DMS 273 (cell line): ENCODE measurements at regions not wholly inside any gene's neighbourhood (a gene's known extent, or its start where the extent isn't known, plus 50 kb on each side); places are given as distances from the start of the nearest gene placed in this dataset.
"Not testable (repeated sequence)": the region's sequence is repeated elsewhere in the genome, so short reads cannot be mapped to it uniquely, and the experiment has no call there.

Experiments
- DNase-seq: peaks from one replicate; lab custom pipeline; 2025; ENCODE audit not compliant: unreplicated experiment; lab: John Stamatoyannopoulos, UW

DNA sequence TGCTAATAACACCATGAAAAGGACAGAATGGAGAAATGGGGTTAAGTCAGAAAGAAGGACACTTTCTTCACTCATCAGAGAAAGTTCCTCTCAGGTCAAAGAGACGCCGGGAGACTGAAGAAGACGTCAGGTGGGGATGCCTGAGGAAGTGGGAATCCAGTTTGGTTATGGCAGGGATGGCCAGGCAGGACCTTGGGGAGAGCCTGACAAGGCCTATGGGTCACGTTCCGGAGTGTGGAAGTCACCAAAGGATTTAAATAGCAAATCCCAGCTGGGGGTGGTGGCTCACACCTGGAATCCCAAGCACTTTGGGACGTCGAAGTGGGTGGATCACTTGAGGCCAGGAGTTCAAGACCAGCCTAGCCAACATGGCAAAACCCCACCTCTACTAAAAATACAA, 432.7 kb upstream of the SMIM21 start:
- DNase-seq, result no peak

GRCh38 chr18:75859533-75859932, 432.0 kb upstream of the SMIM21 start:
- DNase-seq, result no peak

GRCh38 chr18:75858754-75859153, 431.3 kb upstream of the SMIM21 start:
- DNase-seq, result no peak

GRCh38 chr18:75857558-75857957, 430.1 kb upstream of the SMIM21 start:
- DNase-seq, result no peak

GRCh38 chr18:75854808-75855207, 427.3 kb upstream of the SMIM21 start:
- no peak for DNase-seq

DNA sequence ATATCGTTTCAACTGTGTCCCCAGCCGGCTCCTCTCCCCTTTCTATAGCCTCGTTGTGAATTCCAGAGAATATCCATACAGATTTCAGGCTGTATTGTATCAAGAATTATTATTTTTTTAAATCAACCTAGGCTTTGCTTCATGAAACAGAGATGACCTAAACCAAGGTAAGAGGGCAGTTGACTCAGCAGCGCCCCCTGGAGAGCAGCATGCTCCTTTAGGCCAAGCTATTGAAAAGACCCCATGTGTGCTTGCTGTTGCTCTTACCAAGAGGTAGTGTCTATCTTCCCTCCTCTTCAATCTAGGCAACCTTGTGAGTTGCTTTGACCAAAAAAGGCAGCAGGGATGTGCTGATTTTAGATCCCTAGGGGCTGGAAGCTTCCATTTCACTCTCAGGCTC, 426.7 kb upstream of the SMIM21 start:
- peak; percentile 51 for DNase-seq

- no peak for DNase-seq
Measured at GRCh38 chr18:75846321-75846720, 418.8 kb upstream of the SMIM21 start.

GRCh38 chr18:75845413-75845812, 417.9 kb upstream of the SMIM21 start:
- no peak for DNase-seq

- DNase-seq, result no peak
Measured at GRCh38 chr18:75844146-75844545, 416.6 kb upstream of the SMIM21 start.

- DNase-seq, result no peak
Measured at GRCh38 chr18:75840131-75840530, 412.6 kb upstream of the SMIM21 start.

DNA sequence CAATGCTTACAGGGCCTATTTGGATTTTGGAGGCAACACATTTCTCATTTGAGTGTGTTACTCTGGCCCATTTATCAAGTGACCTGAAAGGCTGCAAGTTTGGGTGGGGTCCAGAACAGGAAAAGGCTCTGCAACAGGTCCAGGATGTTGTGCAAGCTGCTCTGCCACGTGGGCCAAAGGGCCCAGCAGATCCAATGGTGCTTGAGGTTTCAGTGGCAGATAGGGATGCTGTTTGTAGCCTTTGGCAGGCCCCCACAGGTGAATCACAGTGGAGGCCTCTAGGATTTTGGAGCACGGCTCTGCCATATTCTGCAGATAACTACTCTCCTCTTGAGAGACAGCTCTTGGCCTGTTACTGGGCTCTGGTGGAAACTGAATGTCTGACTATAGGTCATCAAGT, 412.2 kb upstream of the SMIM21 start:
- DNase-seq, result not testable (repeated sequence)

- DNase-seq, result no peak
Measured at GRCh38 chr18:75839041-75839440, 411.5 kb upstream of the SMIM21 start.

- no peak for DNase-seq
Measured at GRCh38 chr18:75837316-75837715, 409.8 kb upstream of the SMIM21 start.

DNA sequence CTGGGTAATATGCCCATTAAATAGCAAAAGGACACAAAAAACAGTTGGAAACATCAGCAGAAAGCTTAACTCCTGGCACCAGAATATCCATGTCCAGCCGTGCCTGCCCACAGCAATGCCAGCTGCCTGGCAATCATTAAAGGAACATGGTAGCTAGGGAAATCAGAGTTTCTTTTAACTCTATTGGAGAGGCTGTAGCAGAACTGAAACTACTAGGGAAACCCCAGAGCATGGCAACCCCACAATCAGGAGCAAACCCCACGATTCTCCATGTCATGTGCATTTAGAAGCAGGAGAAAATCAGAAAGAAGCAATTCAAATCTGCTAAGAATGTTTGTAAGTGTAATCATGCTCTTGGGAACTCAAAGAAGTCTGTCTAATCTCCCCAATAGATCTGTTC, 409.0 kb upstream of the SMIM21 start:
- no peak for DNase-seq

DNA sequence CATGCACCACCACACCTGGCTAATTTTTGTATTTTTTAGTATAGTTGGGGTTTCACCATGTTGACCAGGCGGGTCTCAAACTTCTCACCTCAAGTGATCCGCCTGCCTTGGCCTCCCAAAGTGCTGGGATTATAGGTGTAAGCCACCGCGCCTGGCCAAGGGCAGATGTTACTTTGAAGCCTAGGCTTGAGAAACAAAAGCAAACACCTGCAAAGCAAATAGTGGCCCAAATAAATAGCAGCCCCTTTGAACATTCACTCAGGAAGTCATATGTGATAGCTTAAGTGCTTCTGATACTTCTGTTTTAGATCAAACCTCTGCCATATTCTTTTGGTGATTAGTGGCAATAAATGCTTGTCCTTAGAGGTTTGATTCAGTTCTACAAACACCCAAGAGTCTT, 404.5 kb upstream of the SMIM21 start:
- no peak for DNase-seq

- DNase-seq, result no peak
Measured at GRCh38 chr18:75830828-75831227, 403.3 kb upstream of the SMIM21 start.

- no peak for DNase-seq
Measured at GRCh38 chr18:75829091-75829490, 401.6 kb upstream of the SMIM21 start.

DNA sequence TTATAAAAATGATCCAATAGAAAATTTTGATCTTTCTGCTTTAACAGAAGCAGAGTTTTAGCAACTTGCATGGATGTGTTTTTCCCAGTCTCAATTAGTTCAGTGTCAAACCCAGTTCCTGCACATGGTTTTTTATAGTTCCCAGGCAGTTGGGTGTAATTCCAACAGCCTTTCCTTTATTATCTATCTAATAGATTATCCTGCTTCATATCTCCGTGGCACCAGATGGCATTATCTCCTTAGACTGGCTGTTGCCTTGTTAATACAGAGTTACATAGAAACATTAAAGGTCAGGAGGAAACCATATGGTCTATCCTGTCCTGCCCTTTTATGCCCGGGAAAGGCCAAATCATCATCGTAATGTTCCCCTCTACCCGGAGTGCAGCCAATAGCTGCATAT, 400.9 kb upstream of the SMIM21 start:
- DNase-seq, result peak; percentile 59

- no peak for DNase-seq
Measured at GRCh38 chr18:75827751-75828287, 400.3 kb upstream of the SMIM21 start.

DNA sequence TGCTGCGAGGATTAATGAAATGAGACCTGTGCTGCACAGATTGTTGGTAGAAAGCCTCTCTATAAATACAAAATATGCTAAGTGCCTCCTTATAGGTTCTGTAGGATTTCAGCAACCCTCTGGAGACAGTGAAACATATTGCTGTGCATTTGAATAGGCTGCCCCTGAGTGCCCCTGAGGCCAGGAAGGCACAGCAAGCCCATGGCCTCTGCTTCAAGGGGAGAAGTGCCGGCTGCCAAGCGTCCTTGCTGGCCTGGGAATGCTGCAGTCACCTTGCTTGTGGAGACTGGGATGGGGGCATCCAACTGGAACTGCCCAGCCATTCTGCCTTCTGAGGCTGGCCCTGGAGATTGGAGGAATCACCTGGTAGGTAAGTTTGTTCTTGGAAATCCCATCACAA, 397.2 kb upstream of the SMIM21 start:
- DNase-seq, result no peak

GRCh38 chr18:75823471-75823870, 396.0 kb upstream of the SMIM21 start:
- DNase-seq, result no peak

DNA sequence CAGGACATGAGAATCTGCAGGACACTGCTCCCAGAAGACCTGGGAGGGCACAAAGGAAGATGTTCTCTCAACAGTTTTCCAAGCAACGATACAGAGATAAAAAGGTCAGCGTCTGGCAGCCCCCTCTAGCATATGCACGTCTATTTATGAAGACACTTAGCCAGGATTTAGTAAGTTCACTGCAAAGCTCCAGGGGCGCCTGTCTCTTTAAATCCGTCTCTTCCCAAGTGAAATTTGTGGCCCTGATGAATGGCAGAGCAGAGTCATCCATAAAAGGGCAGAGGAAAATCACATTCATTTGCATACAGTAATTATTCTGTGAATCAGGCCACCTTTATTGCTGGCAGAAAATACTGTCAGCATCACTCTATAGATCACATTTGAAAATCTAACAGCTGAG, 390.9 kb upstream of the SMIM21 start:
- no peak for DNase-seq

DNA sequence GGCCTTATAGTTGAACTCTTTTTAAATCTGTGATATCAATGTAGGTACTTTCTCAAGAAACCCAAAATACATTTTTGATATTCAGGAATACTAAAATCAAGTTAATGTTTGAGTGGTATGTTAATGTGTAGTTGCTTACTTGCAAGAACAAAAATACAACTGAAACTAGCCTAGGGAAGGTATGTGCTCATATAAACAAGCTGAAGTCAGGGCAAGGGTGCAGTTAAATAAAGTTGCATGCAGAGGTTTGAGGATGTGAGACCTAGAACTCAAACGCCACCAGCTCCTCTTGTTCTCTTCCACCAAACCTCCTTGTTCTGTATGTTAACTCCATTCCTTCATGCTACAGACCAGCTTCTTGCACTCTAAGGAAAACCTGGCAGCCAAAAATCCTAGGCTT, 388.3 kb upstream of the SMIM21 start:
- DNase-seq, result no peak

DNA sequence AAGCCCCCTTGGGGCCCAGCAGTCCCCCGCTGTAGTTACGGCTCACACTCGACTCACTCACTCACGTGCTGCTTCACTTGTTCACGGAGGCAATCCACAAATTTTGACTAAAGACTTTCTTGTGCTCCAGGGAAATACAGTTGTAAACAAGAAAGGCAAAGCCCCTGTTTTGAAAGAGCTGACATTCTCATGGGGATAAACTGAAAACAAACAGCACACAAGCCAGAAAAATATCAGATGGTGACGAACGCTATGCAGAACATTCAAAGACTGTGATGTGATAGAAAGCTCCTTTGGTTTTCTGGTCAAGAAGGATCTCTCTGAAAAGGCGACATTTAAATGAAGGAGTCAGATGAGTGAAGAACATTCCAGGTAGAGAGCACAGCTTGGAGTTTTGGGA, 385.3 kb upstream of the SMIM21 start:
- no peak for DNase-seq
